ENCODE measurements at regions not wholly inside any gene's neighbourhood (a gene's known extent, or its start where the extent isn't known, plus 50 kb on each side); places are given as distances from the start of the nearest gene placed in this dataset.

GRCh38 chr1:218835609-218836008, 338.1 kb upstream of the LYPLAL1 start:
- TF ChIP-seq ZNF449 (CRISPR knock-in tag; IDR thresholded peaks at IDR 0.05), result no peak
- TF ChIP-seq, protein P1, sequence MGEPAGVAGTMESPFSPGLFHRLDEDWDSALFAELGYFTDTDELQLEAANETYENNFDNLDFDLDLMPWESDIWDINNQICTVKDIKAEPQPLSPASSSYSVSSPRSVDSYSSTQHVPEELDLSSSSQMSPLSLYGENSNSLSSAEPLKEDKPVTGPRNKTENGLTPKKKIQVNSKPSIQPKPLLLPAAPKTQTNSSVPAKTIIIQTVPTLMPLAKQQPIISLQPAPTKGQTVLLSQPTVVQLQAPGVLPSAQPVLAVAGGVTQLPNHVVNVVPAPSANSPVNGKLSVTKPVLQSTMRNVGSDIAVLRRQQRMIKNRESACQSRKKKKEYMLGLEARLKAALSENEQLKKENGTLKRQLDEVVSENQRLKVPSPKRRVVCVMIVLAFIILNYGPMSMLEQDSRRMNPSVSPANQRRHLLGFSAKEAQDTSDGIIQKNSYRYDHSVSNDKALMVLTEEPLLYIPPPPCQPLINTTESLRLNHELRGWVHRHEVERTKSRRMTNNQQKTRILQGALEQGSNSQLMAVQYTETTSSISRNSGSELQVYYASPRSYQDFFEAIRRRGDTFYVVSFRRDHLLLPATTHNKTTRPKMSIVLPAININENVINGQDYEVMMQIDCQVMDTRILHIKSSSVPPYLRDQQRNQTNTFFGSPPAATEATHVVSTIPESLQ (CRISPR knock-in tag; IDR thresholded peaks at IDR 0.05), result no peak
- no peak for TF ChIP-seq ZNF354B (CRISPR knock-in tag; IDR thresholded peaks at IDR 0.05)
- TF ChIP-seq RBM39 (optimal IDR thresholded peaks at IDR 0.05; ENCODE audit: low read depth, low read length), result no peak
- TF ChIP-seq NR4A1 (CRISPR knock-in tag; IDR thresholded peaks at IDR 0.05), result no peak
- no peak for TF ChIP-seq NR4A1 (tag; IDR thresholded peaks at IDR 0.05)
- no peak for TF ChIP-seq SMC3 (conservative IDR thresholded peaks at IDR 0.05; ENCODE audit: insufficient read depth, low read depth, low read length)
- no peak for TF ChIP-seq ASH1L (IDR thresholded peaks at IDR 0.05; ENCODE audit: borderline replicate concordance, low read depth, partially characterized antibody)
- TF ChIP-seq, protein P2, sequence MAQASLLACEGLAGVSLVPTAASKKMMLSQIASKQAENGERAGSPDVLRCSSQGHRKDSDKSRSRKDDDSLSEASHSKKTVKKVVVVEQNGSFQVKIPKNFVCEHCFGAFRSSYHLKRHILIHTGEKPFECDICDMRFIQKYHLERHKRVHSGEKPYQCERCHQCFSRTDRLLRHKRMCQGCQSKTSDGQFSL (CRISPR knock-in tag; IDR thresholded peaks at IDR 0.05), result no peak
- TF ChIP-seq, protein P2 (tag; IDR thresholded peaks at IDR 0.05), result no peak
